HG02938 (cell line): ENCODE measurements at regions not wholly inside any gene's neighbourhood (a gene's known extent, or its start where the extent isn't known, plus 50 kb on each side); places are given as distances from the start of the nearest gene placed in this dataset.

Experiments
- ATAC-seq: cut with Tn5 transposase; IDR thresholded peaks from one replicate; pipeline ENCODE4 v1.9.1; 2021; ENCODE audit warnings: mild to moderate bottlenecking, moderate library complexity; ENCODE audit not compliant: unreplicated experiment

- ATAC-seq, result no peak
Observed at GRCh38 chr18:27838225-27838624, 338.7 kb downstream of the CDH2 start.

GRCh38 chr18:27826101-27826500, 350.8 kb downstream of the CDH2 start:
- no peak for ATAC-seq

- ATAC-seq, result no peak
Observed at GRCh38 chr18:27825689-27826088, 351.2 kb downstream of the CDH2 start.

- no peak for ATAC-seq
Observed at GRCh38 chr18:27824841-27825681, 351.9 kb downstream of the CDH2 start.

- ATAC-seq, result no peak
Observed at GRCh38 chr18:27824275-27824674, 352.7 kb downstream of the CDH2 start.

- ATAC-seq, result no peak
Observed at GRCh38 chr18:27823053-27823452, 353.9 kb downstream of the CDH2 start.

GRCh38 chr18:27808683-27809082, 368.2 kb downstream of the CDH2 start:
- no peak for ATAC-seq

- no peak for ATAC-seq
Observed at GRCh38 chr18:27803957-27804356, 373.0 kb downstream of the CDH2 start.

- no peak for ATAC-seq
Observed at GRCh38 chr18:27797484-27797883, 379.4 kb downstream of the CDH2 start.

- ATAC-seq, result no peak
Observed at GRCh38 chr18:27794181-27794926, 382.6 kb downstream of the CDH2 start.

- no peak for ATAC-seq
Observed at GRCh38 chr18:27793013-27793785, 383.7 kb downstream of the CDH2 start.

- no peak for ATAC-seq
Observed at GRCh38 chr18:27789406-27789805, 387.5 kb downstream of the CDH2 start.

- ATAC-seq, result no peak
Observed at GRCh38 chr18:27787547-27787946, 389.4 kb downstream of the CDH2 start.

- no peak for ATAC-seq
Observed at GRCh38 chr18:27785815-27786471, 391.0 kb downstream of the CDH2 start.

- ATAC-seq, result no peak
Observed at GRCh38 chr18:27780061-27780745, 396.7 kb downstream of the CDH2 start.

- ATAC-seq, result no peak
Observed at GRCh38 chr18:27778925-27779324, 398.0 kb downstream of the CDH2 start.

- no peak for ATAC-seq
Observed at GRCh38 chr18:27778441-27778840, 398.5 kb downstream of the CDH2 start.

GRCh38 chr18:27772081-27772480, 404.8 kb downstream of the CDH2 start:
- ATAC-seq, result no peak

GRCh38 chr18:27771571-27771970, 405.4 kb downstream of the CDH2 start:
- ATAC-seq, result no peak

GRCh38 chr18:27769152-27769551, 407.8 kb downstream of the CDH2 start:
- ATAC-seq, result no peak
